ENCODE measurements at regions not wholly inside any gene's neighbourhood (a gene's known extent, or its start where the extent isn't known, plus 50 kb on each side); places are given as distances from the start of the nearest gene placed in this dataset.

GRCh38 chr7:155217634-155218033, 80.0 kb upstream of the INSIG1 start:
- peak in 1 of 2 experiments; percentile 36 for DNase-seq

- no peak for DNase-seq
These were observed 79.2 kb upstream of the INSIG1 start for GRCh38 chr7:155218276-155219153.

DNA sequence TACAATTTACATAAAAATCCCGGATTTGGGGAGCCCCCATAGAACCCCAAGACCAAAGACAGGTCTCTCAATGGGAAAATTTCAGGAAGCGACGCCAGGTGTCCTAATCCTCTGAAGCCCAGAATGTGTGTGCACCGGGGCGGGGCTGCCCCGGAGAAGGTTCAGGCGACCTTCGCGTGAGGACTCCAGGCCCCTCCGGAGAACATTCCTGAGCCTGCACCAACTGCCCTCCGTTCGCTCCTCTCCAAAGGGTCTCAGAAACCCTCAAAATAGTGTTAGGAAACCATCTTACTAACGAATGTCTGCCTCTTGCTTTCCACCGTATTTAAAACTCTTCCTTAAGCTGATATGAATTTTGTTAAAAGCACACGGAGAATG, 78.5 kb upstream of the INSIG1 start:
- DNase-seq, result no peak

DNA sequence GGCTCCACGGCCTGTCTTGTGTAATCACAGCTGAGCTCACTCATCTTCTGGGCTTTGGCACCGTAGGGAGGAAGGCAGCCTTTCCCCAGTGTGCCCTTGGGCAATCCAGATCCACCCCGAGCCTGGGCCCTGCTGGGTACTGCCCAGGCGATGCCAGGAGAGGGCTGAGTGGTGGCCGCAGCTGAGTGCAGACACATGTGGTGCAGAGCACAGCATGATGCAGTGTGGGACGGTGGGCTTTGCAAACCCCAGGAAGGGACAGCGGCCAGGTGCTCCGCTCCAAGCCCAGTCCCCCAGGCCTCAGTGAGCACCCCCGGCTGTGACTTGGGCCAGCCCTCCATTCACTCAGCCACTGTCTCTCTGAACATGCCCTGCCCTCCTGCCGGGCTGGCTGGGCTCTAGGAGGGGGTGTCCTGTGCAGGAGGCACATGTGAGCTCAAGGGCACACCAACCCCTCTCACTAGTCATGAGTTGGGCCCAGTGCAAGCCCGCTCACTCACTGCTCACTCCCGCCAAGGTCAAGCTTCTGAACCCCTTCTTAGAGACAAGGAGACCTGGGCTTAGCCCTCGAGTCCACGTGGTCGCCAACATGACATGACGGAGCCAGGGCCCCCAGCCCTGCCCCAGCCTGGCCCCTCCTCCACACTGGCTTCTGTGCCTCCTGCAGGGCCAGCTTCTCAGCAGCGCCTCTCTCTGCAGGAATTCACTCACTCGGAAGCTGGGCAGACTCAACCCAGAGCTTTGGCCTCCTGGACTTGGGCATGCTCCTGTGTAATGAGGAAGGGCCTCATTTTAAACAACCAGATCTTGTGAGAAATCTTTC, 77.5 kb upstream of the INSIG1 start:
- DNase-seq, result no peak

- DNase-seq, result no peak
These were observed 76.8 kb upstream of the INSIG1 start for GRCh38 chr7:155220903-155221302.

DNA sequence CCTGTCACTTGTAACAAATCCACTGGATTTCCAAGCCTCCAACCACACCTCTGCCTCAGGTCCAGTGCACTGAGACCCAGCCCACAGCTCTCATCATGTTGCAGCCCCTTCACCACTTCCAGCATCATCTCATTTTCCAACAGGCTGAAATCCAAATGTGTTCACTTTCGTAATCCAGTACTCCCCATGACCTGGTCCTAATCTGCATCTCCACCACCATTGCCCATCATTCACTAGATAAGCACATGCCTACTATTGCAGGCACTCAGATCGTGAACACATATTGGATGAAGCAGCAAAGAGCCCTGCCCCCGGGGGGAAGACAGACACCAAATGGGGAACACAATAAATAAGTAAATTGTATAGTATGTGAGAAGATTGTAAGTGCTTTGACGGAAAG, 76.1 kb upstream of the INSIG1 start:
- no peak for DNase-seq

GRCh38 chr7:155222061-155222460, 75.6 kb upstream of the INSIG1 start:
- no peak for DNase-seq

DNA sequence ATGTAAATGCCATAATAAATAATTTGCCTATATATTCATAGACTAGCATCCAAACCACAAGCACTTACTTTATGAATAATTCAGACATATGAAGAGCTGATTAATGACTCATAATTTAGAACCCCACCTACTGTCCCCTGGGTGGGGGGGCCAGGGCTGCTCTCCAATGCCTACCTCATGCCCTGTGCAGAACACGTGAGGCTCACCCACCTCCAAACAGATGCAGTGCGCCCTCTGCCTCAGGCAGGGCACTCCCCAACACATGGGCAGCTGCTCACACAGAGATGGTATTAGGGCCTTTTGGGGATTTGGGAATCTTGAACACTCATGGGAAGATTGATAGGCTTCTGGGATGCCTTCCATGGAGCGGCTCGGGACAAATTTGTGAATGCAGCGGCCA, 75.1 kb upstream of the INSIG1 start:
- DNase-seq, result no peak

GRCh38 chr7:155223021-155223420, 74.7 kb upstream of the INSIG1 start:
- DNase-seq, result no peak

DNA sequence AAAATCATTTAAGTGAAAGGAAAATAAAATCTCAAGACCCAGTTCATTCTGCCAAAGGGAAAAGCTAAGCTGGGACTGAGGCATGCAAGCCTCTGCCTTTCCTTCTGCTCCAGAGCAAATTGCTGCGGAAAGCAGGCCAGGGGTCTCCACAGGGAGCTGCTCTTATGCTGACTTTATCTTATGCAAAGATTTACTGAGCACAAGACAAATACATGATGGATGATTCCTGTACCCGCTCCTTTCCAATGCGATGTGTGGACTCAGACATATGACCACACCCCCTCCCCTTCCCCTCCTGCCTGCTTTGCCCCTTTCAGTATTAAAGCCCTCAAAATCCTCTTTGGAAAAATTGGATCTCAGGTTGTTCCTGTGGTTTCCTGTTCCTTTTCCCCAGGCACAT, 74.2 kb upstream of the INSIG1 start:
- DNase-seq, result no peak

- no peak for DNase-seq
These were observed 73.4 kb upstream of the INSIG1 start for GRCh38 chr7:155224116-155224811.

DNA sequence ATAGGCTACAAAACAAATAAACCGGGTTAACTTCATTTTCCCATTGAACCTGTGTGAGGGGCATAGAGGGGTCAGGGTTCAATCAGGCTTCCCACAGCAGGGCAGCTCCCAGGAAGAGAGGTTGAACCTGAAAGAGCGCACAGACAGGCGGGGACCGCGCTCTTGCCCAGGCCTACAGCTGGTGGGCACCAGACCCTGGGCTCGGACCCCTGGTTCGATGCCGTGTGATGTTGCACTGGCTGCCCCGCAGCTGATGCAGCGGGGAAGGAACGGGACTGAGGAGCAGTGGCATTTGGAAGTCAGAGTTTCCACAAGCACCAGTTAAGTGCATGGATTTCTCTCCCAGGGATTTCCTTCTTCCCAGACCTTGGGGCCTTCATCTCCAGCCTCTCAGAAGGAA, 72.6 kb upstream of the INSIG1 start:
- no peak for DNase-seq

DNA sequence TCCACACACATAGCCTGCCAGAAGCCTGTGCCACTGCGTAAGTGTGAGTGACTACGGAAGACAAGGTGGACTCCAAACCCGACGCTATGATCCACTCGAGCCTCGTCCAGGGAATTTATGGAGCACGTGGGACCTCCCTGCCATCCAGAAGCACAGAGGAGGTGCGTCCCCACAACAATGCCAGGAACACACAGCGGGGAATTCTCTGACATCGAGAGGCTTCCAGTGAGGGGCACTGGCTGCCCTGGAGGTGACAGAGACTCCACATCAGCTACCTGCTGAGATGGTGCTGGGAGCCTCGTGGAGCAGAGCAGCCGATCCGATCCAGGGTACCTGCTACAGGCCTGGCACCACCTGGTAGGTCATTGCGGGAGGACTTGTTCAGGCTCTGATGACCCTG, 72.2 kb upstream of the INSIG1 start:
- no peak for DNase-seq

DNA sequence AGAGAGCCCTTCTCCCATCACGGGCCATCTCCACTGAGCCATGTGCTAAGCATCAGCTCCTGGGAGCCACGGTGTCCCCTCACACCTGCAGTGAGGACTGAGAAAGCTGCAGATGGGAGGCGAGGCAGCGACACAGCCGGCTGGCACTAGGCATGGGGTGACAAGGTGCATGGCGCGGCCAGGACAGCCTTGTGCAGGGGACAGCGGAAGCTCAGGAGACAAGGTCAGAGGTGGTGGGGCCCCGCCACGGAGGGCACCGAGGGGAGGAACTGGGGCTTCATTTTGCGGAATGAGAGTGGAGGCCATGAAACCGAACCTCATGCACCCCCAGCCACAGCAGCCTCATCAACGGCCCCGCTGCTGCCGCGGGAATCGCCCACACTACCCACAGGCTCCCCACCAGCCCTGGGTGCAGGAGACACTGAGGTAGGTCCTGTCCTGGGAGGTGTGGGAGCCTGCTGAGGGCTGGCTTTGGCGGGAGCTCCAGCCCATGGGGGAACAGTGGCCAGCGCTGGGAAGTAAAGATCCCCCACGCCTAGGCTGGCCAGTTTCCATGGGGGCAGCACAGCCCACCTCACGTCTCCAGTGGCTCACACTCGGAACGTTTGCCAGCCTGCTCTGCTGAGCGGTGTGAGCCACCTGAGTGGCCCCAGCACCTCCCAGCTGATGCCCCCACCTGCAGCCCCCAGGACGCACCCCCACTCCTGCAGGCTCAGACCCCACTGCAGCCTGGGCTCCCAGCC, 71.2 kb upstream of the INSIG1 start:
- DNase-seq, result no peak

DNA sequence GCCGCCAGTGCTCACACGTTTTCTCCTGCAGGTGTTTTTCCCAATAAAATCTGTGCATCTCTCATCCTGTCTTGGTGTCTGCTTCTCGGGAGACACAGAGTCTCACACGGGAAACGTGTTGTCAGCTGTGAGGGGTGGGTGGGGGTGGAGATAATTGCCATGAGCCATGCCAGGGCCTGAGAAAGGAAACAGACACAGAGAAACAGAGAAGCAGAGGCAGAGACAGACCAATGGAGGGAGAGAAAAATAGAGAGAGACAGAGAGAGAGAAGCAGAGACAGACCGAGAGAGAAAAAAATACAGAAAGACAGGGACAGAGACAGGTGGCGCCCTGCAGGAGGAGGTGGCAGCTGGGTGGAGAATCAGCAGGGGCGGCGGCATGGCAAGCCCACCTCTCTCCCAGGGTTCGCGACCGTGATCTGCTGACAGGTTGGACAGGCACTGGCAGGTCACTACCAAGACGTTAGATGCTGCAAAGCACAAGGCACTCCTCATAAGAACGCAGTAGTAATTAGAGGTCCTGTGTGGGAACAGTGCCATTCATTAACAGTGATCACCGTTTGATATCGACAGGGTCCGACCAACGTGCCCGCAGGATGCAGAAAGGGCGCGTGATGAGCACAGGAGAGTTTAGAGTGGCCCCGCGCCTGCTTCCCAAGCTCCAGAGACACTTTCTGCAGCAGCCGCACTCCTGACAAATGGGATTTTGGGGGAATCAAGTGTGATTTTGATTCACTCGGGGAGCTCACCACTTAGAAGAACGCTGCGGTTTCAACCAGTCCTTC, 70.5 kb upstream of the INSIG1 start:
- DNase-seq, result no peak

DNA sequence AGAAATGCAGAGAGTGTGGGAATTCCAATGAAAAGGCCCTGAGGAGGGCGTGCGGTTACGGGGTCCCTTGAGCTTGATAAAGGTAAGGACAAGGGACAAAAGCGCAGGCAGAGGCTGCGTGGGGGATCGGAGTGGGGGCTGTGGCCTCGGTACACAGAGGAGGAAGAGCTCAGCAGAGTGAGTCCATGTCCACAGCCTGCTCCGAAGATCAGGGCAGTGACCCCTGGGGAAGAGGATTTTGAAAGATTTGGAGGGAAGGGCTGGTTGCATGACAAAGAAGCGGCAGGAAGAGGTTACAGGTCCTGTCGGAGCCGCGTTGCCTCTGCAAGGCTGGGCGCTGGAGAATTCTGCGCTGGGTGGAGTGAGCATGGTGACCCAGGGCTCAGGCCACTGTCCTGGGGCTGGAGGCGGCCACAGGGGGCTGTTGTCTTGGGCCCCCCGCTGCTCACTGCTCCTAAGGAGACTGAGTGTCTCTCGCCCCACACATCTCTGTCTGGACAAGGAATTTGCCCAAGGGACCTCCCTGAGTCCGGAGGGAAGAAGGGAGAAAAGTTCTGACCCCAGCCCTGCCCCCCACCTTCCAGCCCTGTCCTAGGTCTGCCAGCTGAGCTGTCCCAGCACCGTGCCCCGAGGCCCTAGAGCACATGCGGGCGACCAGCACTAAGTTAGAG, 69.8 kb upstream of the INSIG1 start:
- DNase-seq, result no peak

- DNase-seq, result no peak
These were observed 69.2 kb upstream of the INSIG1 start for GRCh38 chr7:155228459-155228845.

DNA sequence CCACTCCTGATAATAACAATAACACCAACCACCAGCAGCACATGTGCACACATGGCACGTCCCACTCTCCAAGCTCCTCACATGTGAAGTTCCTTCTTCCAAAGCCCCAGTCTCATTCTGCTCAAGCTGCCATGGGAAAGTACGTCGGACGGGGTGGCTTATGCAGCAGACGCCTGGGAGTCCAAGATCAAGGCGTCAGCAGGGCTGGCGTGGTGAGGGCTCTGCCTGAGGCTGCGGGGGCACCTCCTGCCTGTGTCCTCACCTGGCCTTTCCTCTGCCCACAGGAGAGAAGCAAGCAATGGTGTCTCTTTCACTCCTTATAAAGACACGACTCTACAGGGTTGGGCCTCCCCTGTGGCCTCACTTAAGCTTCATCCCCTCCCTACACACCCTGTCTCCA, 68.8 kb upstream of the INSIG1 start:
- no peak for DNase-seq

DNA sequence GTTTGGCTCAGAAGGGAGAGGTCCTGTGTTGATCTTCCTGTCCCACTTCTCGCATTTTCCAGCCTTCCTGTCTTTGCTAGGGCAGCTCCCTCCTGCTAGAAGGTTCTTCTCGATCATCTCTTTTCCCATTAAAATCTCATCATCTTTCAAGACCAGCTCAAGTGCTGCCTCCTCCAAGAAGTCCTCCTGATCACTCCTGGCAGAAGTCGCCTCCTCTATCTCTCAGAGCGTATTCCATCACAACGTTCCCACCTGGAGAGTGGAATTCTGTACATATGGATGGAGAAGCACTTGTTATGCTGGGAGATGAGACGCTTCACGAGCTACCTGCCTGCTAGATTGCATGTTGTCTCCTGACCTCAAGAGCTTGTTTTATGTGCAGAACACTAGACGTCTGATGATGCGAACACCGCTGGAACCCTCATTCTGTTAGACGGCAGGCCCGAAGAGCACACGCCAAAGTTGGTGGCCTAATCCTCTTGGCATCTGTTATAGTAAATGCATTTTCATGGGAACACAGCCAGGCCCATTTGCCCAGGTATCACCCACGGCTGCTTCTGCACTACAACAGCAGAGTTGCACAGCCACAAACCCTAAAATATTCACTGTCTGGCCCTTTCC, 68.0 kb upstream of the INSIG1 start:
- no peak for DNase-seq

DNA sequence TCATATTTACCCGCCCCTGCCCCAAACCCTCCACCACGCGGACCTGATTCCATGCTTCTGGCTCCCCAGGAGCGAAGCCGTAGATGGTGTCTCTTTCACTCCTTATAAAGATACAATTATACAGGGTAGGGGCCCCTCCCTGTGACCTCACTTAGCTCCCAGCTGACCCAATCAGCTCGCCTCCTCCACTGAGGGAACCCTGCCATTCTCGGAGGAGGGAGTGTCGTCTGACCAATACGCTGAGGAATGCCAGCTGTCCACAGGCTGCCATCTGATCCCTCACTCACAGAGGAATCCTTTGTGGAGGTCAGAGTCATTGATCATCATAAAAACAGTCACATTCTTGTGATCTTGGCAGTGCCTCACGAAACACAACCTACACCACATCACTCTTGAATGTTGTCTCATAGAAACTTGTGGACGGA, 67.5 kb upstream of the INSIG1 start:
- DNase-seq, result no peak

DNA sequence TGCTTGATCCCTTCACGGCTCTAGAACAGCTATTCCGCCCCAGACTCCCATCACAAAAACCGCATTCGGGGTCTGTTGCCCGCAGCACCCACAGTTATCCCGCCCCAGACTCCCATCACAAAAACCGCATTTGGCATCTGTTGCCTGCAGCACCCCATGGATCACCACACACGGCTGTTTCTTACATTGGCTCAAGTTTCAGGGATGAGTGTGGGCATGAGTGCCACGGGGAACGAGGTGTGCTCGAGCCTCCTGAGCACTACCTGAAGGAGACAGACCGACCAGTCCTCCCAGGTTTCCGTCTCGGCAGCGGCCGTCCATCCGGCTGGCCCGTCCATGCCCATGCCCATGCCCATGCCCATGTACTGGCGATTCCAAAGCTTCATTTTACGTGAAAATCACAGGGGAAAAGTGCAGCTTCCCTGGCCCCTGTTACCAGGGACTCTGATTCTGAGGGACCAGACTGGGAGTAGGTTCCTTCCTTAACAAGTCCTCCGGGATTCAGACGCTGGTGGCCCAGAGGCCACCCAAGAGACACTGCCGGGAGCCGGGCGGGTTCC, 66.4 kb upstream of the INSIG1 start:
- DNase-seq, result no peak

Measured in activated CD4-positive, alpha-beta T cell treated with anti-CD3 and anti-CD28 coated beads, Interleukin-2, amount 50 U/mL, for 48 hours (primary cell).